GM12878 (cell line): ENCODE measurements at regions not wholly inside any gene's neighbourhood (a gene's known extent, or its start where the extent isn't known, plus 50 kb on each side); places are given as distances from the start of the nearest gene placed in this dataset.

Experiments used
- ATAC-seq: fragments of 200-7000 bp; cut with Tn5 transposase; 3 replicates; pipeline ENCODE4 v1.9.1; 2020; ENCODE audit warnings: mild to moderate bottlenecking, moderate library complexity
- BruUV-seq: library from RNA; stranded (reverse); fragments of 400-500 nt; replicated peaks from 2 replicates; lab custom pipeline; 2021; lab: Mats Ljungman, UMichigan
- CTCF ChIA-PET: fragments of 300-600 bp; sonication (Branson Sonifier 250); formaldehyde crosslinking; extraction: SDS; loops from one replicate; lab custom pipeline; 2021; ENCODE audit warnings: inconsistent platforms; lab: Yijun Ruan, JAX
- POLR2A ChIA-PET: fragments of 350-600 bp; formaldehyde crosslinking; extraction: SDS; loops from one replicate; lab custom pipeline; 2021; ENCODE audit warnings: inconsistent platforms; lab: Charles Lee
- RAD21 ChIA-PET: fragments of 300-600 bp; sonication (Branson Sonifier 250); formaldehyde crosslinking; loops from one replicate; lab custom pipeline; 2023; ENCODE audit warnings: antibody characterized with exemption; ENCODE audit not compliant: unreplicated experiment; lab: Charles Lee
- SMC1A ChIA-PET: fragments of 300-600 bp; sonication (Branson Sonifier 250); formaldehyde crosslinking; loops from one replicate; lab custom pipeline; 2023; ENCODE audit not compliant: unreplicated experiment, uncharacterized antibody; lab: Charles Lee
- DNase-seq: peaks from one replicate; pipeline ENCODE4 v3.0.0-alpha.2; 2011; ENCODE audit warnings: low read depth, low spot score
- FAIRE-seq: peaks from 3 replicates; lab custom pipeline; 2011; peaks lifted over from hg19 to GRCh38; lab: Jason Lieb, UNC
- H2AFZ ChIP-seq: 2 replicates; pipeline ENCODE4 v1.6.0; 2011; ENCODE audit warnings: low read depth, low read length, control low read depth; ENCODE audit not compliant: control insufficient read depth
- H3K27ac ChIP-seq: 2 replicates; pipeline ENCODE4 v1.5.1; 2011; ENCODE audit warnings: control low read depth; ENCODE audit not compliant: control insufficient read depth, insufficient read depth
- H3K27me3 ChIP-seq, 2 experiments: replicated peaks in 1 of 2; 2 replicates each; pipeline versions ENCODE4 v1.6.0 to v1.6.1; 2011; ENCODE audit warnings: low read length in 1 of 2; ENCODE audit not compliant: control insufficient read depth in 2 of 2, insufficient read depth in 2 of 2
- H3K36me3 ChIP-seq, 2 experiments: 2 replicates each; pipeline ENCODE4 v1.5.1; 2011; ENCODE audit warnings: low read length in 1 of 2; ENCODE audit not compliant: control insufficient read depth in 2 of 2, insufficient read depth in 2 of 2
- H3K4me1 ChIP-seq: 2 replicates; pipeline ENCODE4 v1.6.1; 2011; ENCODE audit warnings: mild to moderate bottlenecking, low read length, moderate library complexity, mixed read lengths; ENCODE audit not compliant: control insufficient read depth, insufficient read depth
- H3K4me2 ChIP-seq: 2 replicates; pipeline ENCODE4 v1.6.0; 2011; ENCODE audit warnings: control low read depth; ENCODE audit not compliant: control insufficient read depth, insufficient read depth
- H3K4me3 ChIP-seq: fragments of 200-600 bp; sonication (generic); 2 replicates; pipeline ENCODE4 v1.5.1; 2016
- H3K79me2 ChIP-seq: 2 replicates; pipeline ENCODE4 v1.6.0; 2011; ENCODE audit warnings: low read length; ENCODE audit not compliant: control insufficient read depth, insufficient read depth
- H3K9ac ChIP-seq: 2 replicates; pipeline ENCODE4 v1.8.0; 2011; ENCODE audit warnings: low read length, control low read depth, mixed read lengths; ENCODE audit not compliant: control insufficient read depth, insufficient read depth
- H3K9me3 ChIP-seq: replicated peaks from 3 replicates; pipeline ENCODE4 v1.5.1; 2011; ENCODE audit warnings: mild to moderate bottlenecking, low read length; ENCODE audit not compliant: control insufficient read depth, insufficient read depth
- H4K20me1 ChIP-seq: 2 replicates; pipeline ENCODE4 v1.6.0; 2011; ENCODE audit not compliant: control insufficient read depth, insufficient read depth
- ATF3 ChIP-seq: IDR thresholded peaks from 2 replicates; pipeline ENCODE4 v1.6.1; 2011; ENCODE audit warnings: low read depth, mild to moderate bottlenecking, low read length, moderate library complexity, borderline replicate concordance; ENCODE audit errors: extremely low read depth
- CHD4 ChIP-seq: fragments of 200-600 bp; sonication (generic); IDR thresholded peaks from 2 replicates; pipeline ENCODE4 v1.6.1; 2016; ENCODE audit warnings: mild to moderate bottlenecking
- KLF5 ChIP-seq: fragments of 450-650 bp; IDR thresholded peaks from 2 replicates; pipeline ENCODE4 v1.6.1; 2014; ENCODE audit warnings: mild to moderate bottlenecking; ENCODE audit not compliant: partially characterized antibody
- MAX ChIP-seq: IDR thresholded peaks from 2 replicates; pipeline ENCODE4 v1.6.1; 2012; ENCODE audit warnings: low read depth, low read length, improper control_type of control experiment
- MEF2A ChIP-seq: IDR thresholded peaks from 2 replicates; pipeline ENCODE4 v1.6.1; 2011; ENCODE audit warnings: low read depth, mild to moderate bottlenecking, low read length, moderate library complexity; ENCODE audit not compliant: insufficient read depth
- MTA3 ChIP-seq: IDR thresholded peaks from 2 replicates; pipeline ENCODE4 v1.6.1; 2012; ENCODE audit warnings: low read length, inconsistent platforms, borderline replicate concordance
- NR2F1 ChIP-seq: fragments of 450-650 bp; conservative IDR thresholded peaks from 2 replicates; pipeline ENCODE4 v1.6.1; 2017; ENCODE audit warnings: mild to moderate bottlenecking
- POLR2AphosphoS2 ChIP-seq: IDR thresholded peaks from 2 replicates; pipeline ENCODE4 v1.6.1; 2011; ENCODE audit warnings: low read depth, mild to moderate bottlenecking, low read length, improper control_type of control experiment, moderate library complexity
- POU2F2 ChIP-seq: IDR thresholded peaks from 3 replicates; pipeline ENCODE4 v1.6.1; 2011; ENCODE audit warnings: low read depth, mild to moderate bottlenecking, low read length, borderline replicate concordance
- RB1 ChIP-seq: fragments of 450-650 bp; formaldehyde crosslinking; IDR thresholded peaks from 2 replicates; pipeline ENCODE4 v1.6.1; 2017; ENCODE audit warnings: mild to moderate bottlenecking, borderline replicate concordance
- SMAD5 ChIP-seq: IDR thresholded peaks from 2 replicates; pipeline ENCODE4 v1.6.1; 2016; ENCODE audit warnings: antibody characterized with exemption, low read depth
- ZNF592 ChIP-seq: fragments of 450-650 bp; IDR thresholded peaks from 2 replicates; pipeline ENCODE4 v1.6.1; 2017; ENCODE audit warnings: mild to moderate bottlenecking, moderate library complexity
- ZSCAN29 ChIP-seq: fragments of 450-650 bp; IDR thresholded peaks from 2 replicates; pipeline ENCODE4 v1.6.1; 2017; ENCODE audit warnings: mild to moderate bottlenecking, moderate library complexity
- WGBS: methylation state at CpG from one replicate; pipeline ENCODE4 v1.1.6; 2016; ENCODE audit warnings: low lambda C conversion rate; ENCODE audit not compliant: insufficient replicate concordance, insufficient coverage; ENCODE audit errors: missing lambda C conversion rate; 5-methylcytosine and 5-hydroxymethylcytosine counted together
- in situ Hi-C: fragments of 300-500 bp; cut with MboI; formaldehyde crosslinking; loops from 9 replicates; pipeline ENCODE4 v1.14.3; 2018; ENCODE audit warnings: mixed read lengths
- intact Hi-C: fragments of 100-400 bp; cut with micrococcal nuclease; formaldehyde crosslinking; loops from one replicate; pipeline ENCODE4 v1.14.2; 2022; ENCODE audit not compliant: unreplicated experiment

GRCh38 chr18:44238911-44239310 lies 441.8 kb upstream of the SETBP1 start:
- 0% methylated on average over 1 of the region's 1 CpG for WGBS
- FAIRE-seq, result no peak
- Histone ChIP-seq H3K36me3 (no peaks in the 10 kb centered on the region), H4K20me1 (no peaks in the 10 kb centered on the region), H3K27ac (no peak overlapping the region), H3K4me1 (no peaks in the 10 kb centered on the region)
- CTCF ChIA-PET, result no interaction called here
- BruUV-seq, result no TSS peak
- no peak for TF ChIP-seq CHD4
- TF ChIP-seq KLF5, result no peak
- no peak for TF ChIP-seq MEF2A
- TF ChIP-seq SMAD5, result no peak
- TF ChIP-seq POLR2AphosphoS2, result no peak
- TF ChIP-seq MAX, result no peak
- TF ChIP-seq ZSCAN29, result no peak
- TF ChIP-seq ATF3, result no peak
- TF ChIP-seq, all 136 proteins: peak for 0
- Histone ChIP-seq H3K9me3 (no peaks in the 10 kb centered on the region), H2AFZ (no peak overlapping the region), H3K79me2 (no peaks in the 10 kb centered on the region), H3K4me3 (no peak overlapping the region), H3K27me3 (no peaks in the 10 kb centered on the region), H3K4me2 (no peak overlapping the region), H3K9ac (no peak overlapping the region)
- DNase-seq (no peak), ATAC-seq (no peak)
- in situ Hi-C loops, result no loop called here
- ChIA-PET SMC1A (interaction anchor here (1.4 kb wide), 1 partner anchor 18 kb away, joined by 4 read pairs; no protein-coding TSS in a partner anchor), POLR2A (no interaction called here), RAD21 (no interaction called here)
- intact Hi-C loops, result no loop called here

- FAIRE-seq (no peak), ATAC-seq (no peak), DNase-seq (no peak)
- Histone ChIP-seq H3K27ac (no peak overlapping the region), H3K4me2 (no peak overlapping the region), H3K4me1 (no peaks in the 10 kb centered on the region), H3K79me2 (no peaks in the 10 kb centered on the region), H3K9me3 (no peaks in the 10 kb centered on the region), H3K36me3 (no peaks in the 10 kb centered on the region), H2AFZ (no peak overlapping the region), H4K20me1 (no peaks in the 10 kb centered on the region), H3K4me3 (no peak overlapping the region), H3K9ac (no peak overlapping the region), H3K27me3 (no peaks in the 10 kb centered on the region)
- no TSS peak for BruUV-seq
- in situ Hi-C loops, result no loop called here
- ChIA-PET CTCF (no interaction called here), POLR2A (no interaction called here), SMC1A (no interaction called here), RAD21 (no interaction called here)
- WGBS, result 13% methylated on average over 5 of the region's 5 CpGs
- intact Hi-C loops, result no loop called here
- no peak for TF ChIP-seq MEF2A
- no peak for TF ChIP-seq MTA3
- TF ChIP-seq POU2F2, result no peak
- TF ChIP-seq NR2F1, result no peak
- TF ChIP-seq ZNF592, result no peak
- no peak for TF ChIP-seq POLR2AphosphoS2
- no peak for TF ChIP-seq RB1
- no peak for TF ChIP-seq ZSCAN29
Measured at GRCh38 chr18:44241020-44241419, 439.7 kb upstream of the SETBP1 start.
